Right renal cortex interstitium (tissue), 3 donors: ENCODE measurements at regions not wholly inside any gene's neighbourhood (a gene's known extent, or its start where the extent isn't known, plus 50 kb on each side); places are given as distances from the start of the nearest gene placed in this dataset.

ENCODE experiments used
- DNase-seq, 3 donors: peaks; one replicate each; pipeline ENCODE4 v3.0.0-alpha.2; 2013; ENCODE audit warnings: low read depth in 3 of 3, low spot score in 2 of 3

DNA sequence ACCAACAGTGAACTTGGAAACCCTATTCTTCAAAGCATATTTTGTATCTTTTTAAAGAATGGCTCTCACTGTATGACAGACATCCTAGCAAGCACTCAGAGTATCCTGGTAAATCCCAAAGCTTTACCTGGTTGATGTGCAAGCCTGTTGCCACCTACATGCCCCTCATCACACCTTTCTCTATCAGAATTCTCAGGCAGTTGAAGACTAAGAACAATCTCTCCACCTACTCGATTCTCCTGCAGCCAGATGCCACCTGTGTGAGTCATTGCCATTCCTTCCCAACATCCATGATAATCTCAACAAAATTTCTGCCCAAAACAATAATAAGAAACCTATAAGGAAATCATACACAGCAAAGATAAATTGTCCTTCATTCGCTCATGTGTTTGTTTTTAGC, 659.8 kb downstream of the BCL11A start:
- no peak for DNase-seq

DNA sequence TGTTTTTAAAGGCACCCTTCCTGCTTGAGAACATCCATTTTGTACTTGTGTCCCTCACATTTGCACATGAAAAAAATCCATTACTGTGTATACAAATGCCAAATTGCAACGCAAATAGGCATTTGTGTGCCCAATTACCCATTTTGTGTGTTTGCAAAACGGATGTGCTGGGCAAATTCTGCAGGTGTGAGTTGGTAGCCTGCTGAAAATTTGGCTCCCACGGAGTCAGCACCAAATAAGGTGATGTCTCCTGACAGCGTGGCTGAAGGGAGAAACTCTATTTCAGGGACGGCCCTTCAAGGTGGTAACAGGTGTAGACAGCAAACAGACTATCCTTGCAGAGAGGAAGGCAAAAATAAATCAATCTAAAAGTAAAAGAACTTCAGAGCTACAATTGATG, 661.1 kb downstream of the BCL11A start:
- no peak for DNase-seq

DNA sequence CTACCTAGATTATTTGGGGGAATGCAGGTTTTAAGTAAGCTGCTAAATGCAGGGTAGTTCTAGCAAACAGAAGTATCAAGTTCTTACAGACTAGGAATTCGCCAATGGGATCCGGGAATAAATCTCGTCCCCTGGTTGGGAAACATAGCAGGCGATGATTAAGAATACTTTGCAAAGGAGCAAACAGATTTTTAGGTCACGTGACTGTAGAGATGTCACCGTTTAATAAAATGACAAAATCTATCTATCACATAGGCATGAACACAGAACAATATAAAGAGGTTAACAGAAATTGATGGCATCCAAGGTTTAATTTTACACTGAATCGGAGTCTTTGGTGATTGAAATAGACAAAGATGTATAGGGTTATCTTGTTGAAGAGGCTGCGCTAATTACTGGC, 664.1 kb downstream of the BCL11A start:
- no peak for DNase-seq

DNA sequence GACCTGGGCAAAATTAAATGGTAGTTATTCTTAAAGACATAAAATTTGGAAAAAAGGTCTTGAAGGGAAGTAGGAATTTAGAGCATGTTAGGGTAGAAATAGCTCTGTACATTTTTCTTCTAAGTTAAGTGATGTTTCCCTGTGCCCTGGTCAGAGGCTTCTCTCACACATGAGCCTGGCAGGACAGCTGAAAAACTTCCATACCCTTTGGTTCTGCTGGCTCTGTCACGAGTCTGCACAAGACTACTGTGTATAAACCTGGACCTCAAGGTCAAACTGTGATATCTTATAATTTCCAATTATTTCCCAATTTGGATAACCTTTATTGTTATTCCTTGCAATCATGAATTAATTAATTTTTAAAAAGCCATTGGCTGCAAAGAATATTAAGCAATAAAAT, 664.7 kb downstream of the BCL11A start:
- DNase-seq, result no peak

DNA sequence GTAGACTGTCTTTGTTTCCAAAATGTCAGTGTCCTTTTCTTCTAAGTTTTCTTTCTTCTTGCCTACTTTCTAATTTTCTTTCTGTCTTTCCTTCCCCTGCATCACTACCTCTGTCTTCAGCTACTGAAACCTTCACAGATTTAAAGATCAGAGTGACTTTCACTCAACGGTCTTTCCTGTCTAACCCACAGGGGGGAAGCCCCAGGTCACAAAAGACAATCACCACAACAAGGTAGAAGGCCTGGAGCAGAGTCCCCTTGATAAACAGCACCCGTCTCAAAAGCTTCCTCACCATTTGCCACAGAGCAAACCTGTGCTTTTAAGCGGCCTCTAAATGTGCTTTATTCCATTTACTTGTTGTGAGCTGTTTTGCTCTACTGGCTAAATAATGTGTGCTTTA, 665.4 kb downstream of the BCL11A start:
- DNase-seq, result no peak

DNA sequence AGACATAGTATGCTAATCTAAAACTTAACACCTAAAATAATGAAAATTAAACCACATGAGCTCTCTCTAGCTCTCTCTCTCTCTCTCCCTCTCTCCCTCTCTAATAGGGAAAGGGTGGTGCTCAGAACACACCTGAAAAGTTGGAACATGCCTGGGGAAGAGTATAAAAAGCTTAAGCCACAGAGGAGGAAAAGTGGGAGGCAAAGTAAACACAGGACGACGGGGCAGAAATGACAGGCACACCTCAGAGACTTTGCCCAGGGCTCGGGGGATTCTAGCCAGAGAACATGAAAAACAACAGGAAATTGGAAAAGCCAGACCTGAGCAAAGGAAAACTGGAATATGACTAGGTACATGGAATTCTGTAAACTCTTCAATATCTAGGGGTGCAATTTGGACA, 666.1 kb downstream of the BCL11A start:
- DNase-seq, result no peak

DNA sequence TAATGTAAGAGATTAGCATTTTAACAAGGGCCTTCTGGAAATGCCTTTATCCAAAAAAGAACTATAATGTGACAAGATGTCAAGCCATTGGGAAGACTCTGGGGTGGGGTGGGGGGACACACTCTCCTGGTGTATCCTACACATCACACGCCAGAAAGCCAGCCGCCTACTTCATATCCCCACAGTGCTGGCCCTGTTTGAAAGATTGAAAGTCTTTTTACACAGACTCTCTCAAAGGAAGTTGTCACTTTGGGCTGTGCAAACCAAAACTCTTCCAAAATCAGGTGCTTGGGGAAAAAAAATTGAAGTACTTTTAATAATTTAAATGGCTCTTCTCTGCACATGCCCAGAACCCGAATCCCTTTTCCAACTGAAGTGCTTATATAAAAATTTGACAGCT, 666.7 kb downstream of the BCL11A start:
- DNase-seq, result no peak

DNA sequence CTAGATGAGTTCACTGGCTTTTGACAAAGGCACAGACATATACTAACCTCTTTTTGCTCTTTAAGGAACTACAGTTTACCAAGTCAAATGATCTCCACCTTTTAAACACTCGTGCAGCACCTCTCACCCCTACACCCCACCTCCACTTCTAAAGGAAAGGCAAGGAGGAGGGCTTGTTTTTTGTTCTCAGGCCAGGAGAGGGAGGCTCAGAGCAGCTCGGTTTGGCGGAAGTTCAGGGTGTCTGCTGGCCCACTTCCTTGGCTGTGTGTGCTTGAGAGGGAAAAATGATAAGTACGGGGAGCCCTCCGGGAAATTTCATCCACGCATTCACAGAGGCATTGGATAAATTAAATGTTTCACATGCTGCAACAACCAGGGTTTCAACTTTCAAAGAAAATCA, 667.9 kb downstream of the BCL11A start:
- no peak for DNase-seq

DNA sequence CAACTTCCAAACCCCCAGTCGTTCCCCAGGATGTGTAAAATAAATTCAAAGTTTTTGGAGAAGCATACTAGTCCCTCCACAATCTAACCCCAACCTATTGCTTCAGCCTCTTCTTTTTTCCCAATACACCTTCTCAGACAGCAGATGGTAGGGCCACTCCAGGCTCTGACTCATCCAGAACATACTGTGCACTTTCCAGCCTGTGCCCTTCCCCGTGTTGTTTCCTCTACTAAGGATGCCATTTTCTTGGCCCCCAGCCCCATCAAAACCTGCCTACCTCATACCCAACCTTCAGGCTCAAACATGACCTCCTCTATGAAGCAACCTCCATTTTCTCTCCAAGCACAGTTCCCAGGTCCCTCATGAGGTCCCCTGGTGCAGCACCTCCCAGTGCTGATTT, 669.3 kb downstream of the BCL11A start:
- DNase-seq, result no peak

DNA sequence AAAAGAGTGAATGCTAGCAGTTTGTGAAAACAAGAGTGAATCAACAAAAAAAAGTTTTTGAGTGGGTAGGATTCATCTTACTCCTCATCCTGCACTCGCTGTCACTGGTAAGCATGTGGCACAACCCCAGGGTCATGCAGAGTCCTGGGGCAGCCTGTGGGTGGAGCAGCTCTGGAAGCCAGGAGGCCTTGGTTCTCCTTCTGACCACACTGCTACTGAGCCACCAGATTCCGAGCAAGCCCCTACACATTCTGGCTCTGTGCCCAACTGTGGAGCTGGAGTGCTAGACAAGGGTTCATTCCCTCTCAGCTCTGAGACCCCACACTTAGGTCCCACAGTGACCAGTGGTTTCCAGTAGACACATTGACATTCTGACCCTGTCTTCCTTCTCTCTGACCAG, 670.6 kb downstream of the BCL11A start:
- no peak for DNase-seq

DNA sequence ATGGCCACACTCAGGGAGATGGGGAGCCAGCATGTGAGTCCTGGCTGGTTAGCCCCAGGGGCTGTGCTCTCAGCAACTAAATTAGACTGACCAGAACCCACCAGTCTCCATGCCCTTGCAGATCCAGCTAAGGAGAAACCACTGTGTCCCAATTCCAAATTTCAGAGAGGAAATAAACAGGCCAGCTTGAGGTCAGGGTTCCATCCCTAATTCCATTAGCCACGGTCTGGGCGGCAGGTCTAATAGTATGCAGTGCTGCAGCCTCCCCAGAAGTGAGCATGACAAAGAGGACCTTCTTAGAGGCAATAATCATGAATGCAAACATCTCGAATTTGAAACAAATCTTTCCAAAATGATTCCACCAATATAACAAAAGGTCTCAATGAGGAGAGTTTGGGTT, 671.2 kb downstream of the BCL11A start:
- DNase-seq, result no peak

DNA sequence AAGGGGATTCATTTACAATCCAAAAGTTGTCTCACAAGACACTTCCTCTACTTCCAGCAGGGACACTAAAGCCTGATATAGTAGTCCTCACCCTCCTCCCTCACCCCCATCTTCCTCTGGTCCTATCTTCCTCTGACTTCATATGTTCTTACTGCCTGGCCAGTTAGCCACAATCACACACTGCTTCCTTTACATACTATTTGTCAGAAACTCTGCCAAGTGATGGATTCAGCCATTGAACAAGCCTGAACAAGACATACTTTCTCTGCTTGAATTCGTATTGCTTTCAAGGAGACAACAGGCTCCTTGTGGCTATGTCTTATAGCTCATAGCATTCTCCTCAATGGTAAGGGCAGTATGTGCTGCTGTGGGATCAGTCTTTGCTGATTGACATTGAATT, 672.2 kb downstream of the BCL11A start:
- no peak for DNase-seq

DNA sequence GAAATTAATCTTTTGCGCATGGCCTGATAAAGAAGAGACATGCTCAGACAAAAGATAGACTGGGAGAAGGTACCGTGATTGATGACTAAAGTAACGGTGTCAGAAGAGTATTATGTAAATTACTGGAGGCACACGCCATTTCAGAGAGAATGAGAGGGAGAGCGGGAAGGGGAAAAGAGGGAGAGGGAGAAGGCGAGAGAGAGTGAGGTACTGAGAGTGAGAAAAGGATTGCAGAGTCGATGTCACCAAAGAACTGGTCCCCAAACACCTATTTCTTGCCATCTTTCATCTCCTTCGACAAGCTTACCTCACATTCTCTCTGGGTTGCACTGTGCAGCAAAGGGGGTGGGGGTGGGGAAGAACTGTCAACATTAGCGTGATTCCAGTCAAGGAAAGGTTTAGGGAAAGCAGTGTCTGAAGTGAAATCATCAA, 673.7 kb downstream of the BCL11A start:
- no peak for DNase-seq

DNA sequence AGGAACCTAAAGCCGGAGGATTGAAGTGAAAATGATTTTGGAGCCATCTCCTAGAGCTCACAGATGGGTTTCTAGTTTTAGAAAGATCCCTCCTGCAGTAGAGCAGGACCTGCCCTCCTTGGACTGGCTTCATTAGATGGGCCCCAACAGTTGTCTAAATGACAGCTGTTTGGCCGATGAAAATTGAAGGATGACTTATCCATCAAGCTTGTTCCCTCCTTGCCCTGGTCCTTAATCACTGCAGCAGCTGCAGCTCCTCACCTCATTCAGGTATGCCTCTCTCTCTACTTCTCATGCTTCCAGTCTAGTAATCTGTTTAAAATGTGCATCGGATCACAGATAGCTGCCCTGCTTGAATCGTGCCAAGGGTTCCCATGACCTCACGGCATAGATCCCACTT, 677.6 kb downstream of the BCL11A start:
- DNase-seq, result no peak

DNA sequence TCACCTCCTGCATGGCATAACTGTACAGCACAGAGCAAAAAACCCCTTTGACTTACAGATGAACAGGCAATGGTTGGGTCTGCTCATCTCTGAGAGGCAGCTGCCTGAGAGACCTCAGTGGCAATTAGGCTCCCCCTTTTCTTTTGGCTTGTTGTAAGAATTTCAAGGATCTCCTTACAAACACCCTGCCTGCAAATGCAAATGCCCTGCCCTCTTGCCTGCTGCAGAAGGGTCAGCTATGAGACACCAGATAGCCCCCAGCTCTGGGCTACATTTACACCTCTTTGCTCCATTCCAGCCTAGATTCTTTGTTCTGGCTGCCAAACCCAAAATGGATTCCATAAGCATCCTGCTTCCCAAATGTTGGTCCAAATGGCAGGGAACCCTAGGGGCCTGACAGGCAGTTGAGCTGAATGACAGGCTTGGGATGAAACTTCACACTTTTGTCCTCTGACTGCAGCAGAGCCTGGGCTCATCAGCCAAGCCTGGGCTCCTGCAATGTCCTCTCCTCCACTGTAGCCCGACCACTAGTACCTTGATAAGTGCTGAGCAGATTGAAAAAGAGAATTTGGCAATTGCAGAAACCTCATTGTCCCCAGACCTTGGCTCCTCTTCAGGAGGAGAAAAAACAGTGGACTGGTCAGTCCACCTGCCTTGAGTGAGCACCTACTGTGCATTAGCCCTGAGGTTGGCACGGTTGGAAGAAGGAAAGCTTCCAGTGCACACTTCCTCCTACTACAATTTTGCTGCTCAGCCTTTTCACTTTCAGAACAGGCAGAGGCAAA, 678.3 kb downstream of the BCL11A start:
- DNase-seq, result no peak

DNA sequence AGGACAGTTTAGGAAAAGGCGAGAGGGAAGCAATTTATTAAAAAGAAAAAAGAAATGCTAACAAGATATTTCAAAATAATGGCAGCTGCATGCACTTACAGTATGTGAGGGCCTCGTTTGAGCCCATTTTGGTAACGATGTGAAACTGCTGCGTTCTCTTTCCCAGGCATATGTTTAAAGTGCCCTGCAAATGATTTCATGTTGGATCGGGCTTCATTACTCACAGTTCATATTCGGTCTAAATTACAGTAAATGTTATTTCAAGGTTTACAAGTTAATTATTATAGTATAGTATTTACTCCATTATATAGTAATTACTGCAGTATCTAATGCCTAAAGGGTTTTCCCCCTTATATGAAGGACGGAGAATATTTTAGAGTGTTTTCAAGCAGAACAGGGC, 679.1 kb downstream of the BCL11A start:
- no peak for DNase-seq

DNA sequence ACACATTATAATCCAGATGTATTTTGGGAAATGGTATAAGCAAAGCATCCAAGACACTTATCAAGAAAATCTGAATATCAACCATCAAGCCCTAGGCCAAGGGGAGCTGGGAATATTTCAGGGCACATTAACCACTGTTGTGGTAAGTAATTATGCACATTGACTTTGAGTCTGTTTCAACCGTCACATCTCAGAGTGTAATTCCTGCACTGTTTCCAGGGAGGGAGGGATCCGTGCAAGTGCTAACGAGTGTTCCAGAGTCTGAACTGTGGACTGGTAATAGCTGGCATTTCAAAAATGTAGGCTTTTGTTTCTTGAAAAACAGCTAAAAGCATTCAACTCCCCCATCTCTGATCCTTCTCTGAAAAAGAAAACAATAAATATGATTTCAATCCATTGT, 681.6 kb downstream of the BCL11A start:
- no peak for DNase-seq

DNA sequence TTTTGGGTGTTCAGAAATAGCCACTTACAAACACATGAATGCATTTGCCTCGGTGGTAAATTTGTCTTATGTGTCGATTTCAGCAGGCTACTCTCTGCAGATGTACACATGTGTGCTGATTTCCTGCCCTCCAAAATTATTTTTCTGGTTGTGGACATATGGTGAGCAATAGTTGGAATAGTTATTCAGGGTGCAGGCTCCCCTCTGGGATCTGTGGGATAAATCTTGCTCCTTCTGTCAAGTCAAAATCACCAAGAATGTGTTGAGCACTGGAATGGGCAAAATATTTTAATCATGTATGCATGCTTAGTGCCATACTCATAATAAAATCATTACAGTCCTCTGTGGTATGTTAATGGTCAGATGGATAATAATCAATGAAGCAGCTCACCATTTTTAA, 684.5 kb downstream of the BCL11A start:
- no peak for DNase-seq

DNA sequence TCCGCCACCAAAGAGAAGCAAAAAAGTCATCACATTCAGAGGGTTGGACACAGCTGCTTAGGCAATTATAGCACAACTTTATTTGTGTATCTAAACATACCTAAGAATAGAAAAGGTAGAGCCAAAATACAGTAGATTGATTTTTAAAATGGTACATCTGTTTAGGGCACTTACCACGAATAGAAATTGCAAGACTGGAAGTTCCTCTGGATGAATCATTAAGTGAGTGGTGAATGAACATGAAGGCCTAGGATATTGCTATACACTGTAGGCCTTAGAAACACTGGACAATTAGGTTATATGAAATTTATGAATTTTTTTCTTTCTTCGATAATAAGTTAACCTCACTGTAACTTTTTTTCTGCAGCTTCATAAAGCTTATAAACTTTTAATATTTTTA, 687.0 kb downstream of the BCL11A start:
- DNase-seq, result no peak

DNA sequence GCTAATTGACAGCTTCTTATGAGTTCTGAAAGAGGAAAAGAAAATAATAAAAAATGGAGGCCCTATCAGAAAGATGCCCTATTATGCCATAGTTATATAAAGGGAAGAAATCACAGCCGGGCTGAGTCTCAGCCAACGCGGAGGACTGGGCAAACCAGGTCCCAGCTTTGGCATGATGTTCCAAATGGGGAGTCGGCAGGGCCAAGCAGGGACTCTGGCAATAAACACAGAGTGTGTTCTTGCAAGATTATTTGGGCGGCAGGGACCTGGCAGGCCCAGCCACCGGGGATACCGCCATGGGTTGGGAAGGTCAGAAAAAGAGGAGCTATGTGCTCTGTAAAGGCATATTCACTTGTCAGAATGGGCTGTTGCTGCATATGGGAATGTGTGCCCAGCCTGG, 694.9 kb downstream of the BCL11A start:
- no peak for DNase-seq

DNA sequence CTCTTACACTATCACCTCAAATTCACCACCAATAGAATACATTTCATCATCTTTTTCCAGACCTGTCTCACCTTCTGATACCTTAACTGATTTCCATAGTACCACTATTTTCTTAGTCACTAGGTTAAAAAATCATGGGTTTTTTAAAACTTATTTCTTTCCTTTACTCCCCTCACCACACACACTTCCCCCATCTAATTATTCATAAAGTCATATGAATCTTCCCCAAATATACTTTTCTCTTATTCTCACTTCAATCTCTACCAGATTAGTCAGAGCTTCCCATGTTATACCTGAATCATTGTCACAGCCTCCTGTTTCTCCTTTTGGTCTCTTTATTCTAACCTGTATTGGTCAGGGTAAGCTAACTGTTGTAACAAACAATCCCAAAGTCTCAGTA, 696.3 kb downstream of the BCL11A start:
- DNase-seq, result no peak

DNA sequence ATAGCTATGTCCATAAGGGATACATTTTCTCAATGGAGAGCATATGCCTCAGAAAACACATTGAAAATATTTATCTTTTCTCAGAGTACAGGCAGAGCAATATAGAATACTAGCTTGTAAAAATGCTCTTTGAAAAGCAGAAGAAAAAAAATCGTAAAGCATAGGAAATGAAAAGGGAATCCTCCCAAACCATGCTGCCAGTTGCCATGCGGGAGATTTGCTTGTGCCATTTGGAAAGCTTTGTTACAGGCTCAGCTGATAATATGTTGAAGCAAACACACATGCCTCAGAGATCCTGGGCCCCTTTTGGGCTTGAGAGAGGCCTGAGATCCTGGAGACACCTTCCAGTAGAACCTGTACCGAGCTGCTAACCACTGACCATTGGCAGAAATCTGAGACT, 697.1 kb downstream of the BCL11A start:
- no peak for DNase-seq

DNA sequence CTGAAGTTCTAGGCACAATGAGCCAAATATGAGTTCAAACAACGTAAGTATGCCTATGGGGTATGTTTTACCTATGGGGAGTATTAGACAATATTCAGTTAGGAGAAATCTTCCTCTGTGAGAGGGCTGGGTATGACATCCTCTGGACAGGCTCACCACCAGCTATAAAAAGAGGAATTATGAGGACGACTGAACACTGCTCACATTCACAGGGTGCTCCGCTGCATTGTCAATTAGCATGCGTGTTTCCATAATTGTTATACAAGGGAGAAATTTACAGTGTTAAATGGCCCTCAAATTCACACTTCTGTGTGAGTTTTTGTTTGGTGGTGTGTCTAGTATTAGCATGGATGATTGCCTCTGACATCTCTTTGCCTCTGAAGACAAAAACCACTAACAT, 700.4 kb downstream of the BCL11A start:
- no peak for DNase-seq
